ENCODE measurements at regions not wholly inside any gene's neighbourhood (a gene's known extent, or its start where the extent isn't known, plus 50 kb on each side); places are given as distances from the start of the nearest gene placed in this dataset.

DNA sequence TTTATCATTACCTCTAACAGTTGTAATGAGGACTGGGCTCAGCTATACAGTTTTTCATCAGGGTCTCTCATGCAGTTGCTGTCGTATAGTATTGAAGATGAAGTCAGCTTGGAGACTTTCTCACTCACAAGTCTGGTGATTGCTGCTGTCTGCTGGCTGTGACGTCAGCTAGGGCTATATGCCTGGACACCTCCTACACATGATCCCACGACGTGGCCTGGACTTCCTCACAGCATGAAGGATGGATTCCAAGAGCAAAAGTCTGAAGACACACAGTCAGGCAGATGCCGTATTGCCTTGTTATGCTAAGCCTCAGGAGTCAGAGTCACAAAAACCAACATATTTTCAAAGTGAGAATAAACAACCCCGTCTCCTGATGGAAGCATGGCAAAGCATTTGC lies 193.3 kb downstream of the LURAP1L start:
- no peaks in the 10 kb centered on the region for H3K79me2 ChIP-seq (ENCODE audit: insufficient read depth)
- in situ Hi-C loops (cut with MboI) = no loop called here
- no peaks in the 10 kb centered on the region for H3K9me3 ChIP-seq (ENCODE audit: low read depth)
- TF ChIP-seq EZH2phosphoT487 (IDR thresholded peaks at IDR 0.05; ENCODE audit: insufficient read depth, low read depth) (no peak), EZH2 (IDR thresholded peaks at IDR 0.05; ENCODE audit: insufficient read depth, poor library complexity, severe bottlenecking) (no peak)
- no peaks in the 10 kb centered on the region for H3K36me3 ChIP-seq (ENCODE audit: low read depth)
- no peaks in the 10 kb centered on the region for H3K27me3 ChIP-seq (replicated peaks; ENCODE audit: insufficient read depth)
- DNase-seq = peak; percentile 31
- H3K9me2 ChIP-seq (ENCODE audit: insufficient read depth) = no peaks in the 10 kb centered on the region
- H3K9ac ChIP-seq = no peak overlapping the region
- WGBS, 2 experiments (ENCODE audit: low coverage in 1 of 2, low lambda C conversion rate in 2 of 2, missing lambda C conversion rate in 2 of 2) = 29 to 43% methylated on average over 6 of the region's 6 CpGs
- no peaks in the 10 kb centered on the region for H3F3A ChIP-seq (ENCODE audit: insufficient read depth)
- no peaks in the 10 kb centered on the region for H4K20me1 ChIP-seq (ENCODE audit: insufficient read depth)
- 0 out of 2 replicates have a peak overlapping the region, but pooled peaks have one; percentile 34 for H2AFZ ChIP-seq
- no peak overlapping the region for H3K27ac ChIP-seq
- H3K4me2 ChIP-seq (ENCODE audit: unreplicated experiment) = no peak overlapping the region
- H3K4me3 ChIP-seq = no peak overlapping the region
- H3K4me1 ChIP-seq (ENCODE audit: insufficient read depth) = no peaks in the 10 kb centered on the region

DNA sequence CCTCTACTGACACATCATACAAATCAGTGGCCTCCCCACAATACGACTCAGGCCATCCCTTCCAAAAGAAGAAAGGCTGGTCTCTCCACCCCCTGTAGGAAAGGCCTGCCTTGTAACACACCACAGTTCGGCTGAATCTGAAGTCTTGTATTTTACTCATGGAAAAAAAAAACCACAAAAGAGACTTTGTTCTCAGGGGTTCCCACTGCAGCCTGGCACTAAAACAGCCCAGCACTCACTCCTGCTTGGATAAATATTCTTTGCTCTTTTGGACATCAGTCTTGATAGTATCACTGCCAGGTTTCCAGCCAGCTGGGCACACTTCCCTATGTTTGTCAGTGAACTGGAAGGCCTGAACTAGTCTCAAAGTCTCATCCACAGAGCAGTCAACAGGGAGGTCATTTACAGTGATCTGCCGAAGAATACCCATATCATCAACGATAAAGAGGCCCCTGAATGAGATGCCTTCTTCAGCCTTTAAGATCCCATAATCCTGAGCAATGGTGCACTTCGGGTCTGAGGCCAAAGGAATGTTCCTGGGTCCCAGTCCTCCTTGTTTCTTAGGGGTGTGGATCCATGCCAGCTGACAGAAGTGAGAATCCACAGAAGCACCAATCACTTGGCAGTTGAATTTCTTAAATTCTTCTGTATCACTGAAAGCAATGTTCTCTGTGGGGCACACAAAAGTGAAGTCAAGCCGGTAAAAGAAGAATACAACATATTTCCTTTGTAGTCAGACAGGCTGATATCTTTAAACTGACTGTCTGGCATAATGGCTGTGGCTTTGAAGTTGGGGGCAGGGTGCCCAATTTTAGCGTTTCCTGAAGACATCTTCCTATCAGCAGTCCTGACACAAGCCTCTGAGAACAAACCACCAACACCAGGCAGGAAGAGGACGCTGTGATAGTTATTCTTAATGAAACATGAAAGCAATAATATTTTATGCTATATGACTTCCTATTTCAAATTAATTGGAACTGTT lies 198.1 kb downstream of the LURAP1L start:
- Histone ChIP-seq H3K4me3 (no peak overlapping the region), H4K20me1 (ENCODE audit: insufficient read depth) (no peaks in the 10 kb centered on the region), H3K27me3 (replicated peaks; ENCODE audit: insufficient read depth) (no peaks in the 10 kb centered on the region), H3K4me2 (ENCODE audit: unreplicated experiment) (no peak overlapping the region), H3K9me2 (ENCODE audit: insufficient read depth) (no peaks in the 10 kb centered on the region), H3K36me3 (ENCODE audit: low read depth) (no peaks in the 10 kb centered on the region), H3K9me3 (ENCODE audit: low read depth) (no peaks in the 10 kb centered on the region), H3K27ac (no peak overlapping the region), H3K9ac (no peak overlapping the region), H3F3A (ENCODE audit: insufficient read depth) (no peaks in the 10 kb centered on the region), H3K79me2 (ENCODE audit: insufficient read depth) (no peaks in the 10 kb centered on the region), H3K4me1 (ENCODE audit: insufficient read depth) (no peaks in the 10 kb centered on the region), H2AFZ (peak overlapping the region; percentile 67)
- no peak for TF ChIP-seq EZH2 (IDR thresholded peaks at IDR 0.05; ENCODE audit: insufficient read depth, poor library complexity, severe bottlenecking)
- DNase-seq = peak; percentile 15
- 17 to 18% methylated on average over 7 to 8 of the region's 8 CpGs for WGBS, 2 experiments (ENCODE audit: low coverage in 1 of 2, low lambda C conversion rate in 2 of 2, missing lambda C conversion rate in 2 of 2)
- in situ Hi-C loops (cut with MboI) = no loop called here

DNA sequence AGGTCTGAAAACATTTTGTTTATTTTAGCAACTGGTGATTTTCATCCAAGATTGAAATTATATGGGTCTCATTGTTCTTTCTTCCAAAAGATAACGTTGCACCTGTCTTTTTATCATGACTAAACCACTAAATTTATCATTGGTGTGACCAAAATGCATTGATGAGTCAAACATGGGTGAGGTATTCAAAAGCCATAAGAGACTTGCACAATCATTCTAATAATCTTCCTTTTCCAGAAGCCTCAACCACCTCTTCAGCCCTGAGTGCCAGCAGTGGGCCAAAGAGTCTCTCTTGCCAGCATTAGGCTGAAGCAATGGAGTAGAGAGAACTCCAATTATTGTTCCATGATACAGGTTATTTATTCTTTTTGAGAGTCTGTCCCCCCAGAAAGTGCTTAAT lies 198.9 kb downstream of the LURAP1L start:
- TF ChIP-seq EZH2phosphoT487 (IDR thresholded peaks at IDR 0.05; ENCODE audit: insufficient read depth, low read depth) = no peak
- no peak for TF ChIP-seq EZH2 (IDR thresholded peaks at IDR 0.05; ENCODE audit: insufficient read depth, poor library complexity, severe bottlenecking)
- 81 to 83% methylated on average over 1 of the region's 1 CpG for WGBS, 2 experiments (ENCODE audit: low coverage in 1 of 2, low lambda C conversion rate in 2 of 2, missing lambda C conversion rate in 2 of 2)
- 0 out of 2 replicates have a peak overlapping the region, but pooled peaks have one; percentile 67 for H2AFZ ChIP-seq
- no peaks in the 10 kb centered on the region for H4K20me1 ChIP-seq (ENCODE audit: insufficient read depth)
- H3K27me3 ChIP-seq (replicated peaks; ENCODE audit: insufficient read depth) = no peaks in the 10 kb centered on the region
- no peak overlapping the region for H3K4me2 ChIP-seq (ENCODE audit: unreplicated experiment)
- DNase-seq = peak; percentile 14
- no peaks in the 10 kb centered on the region for H3K4me1 ChIP-seq (ENCODE audit: insufficient read depth)
- H3K4me3 ChIP-seq = no peak overlapping the region
- no peak overlapping the region for H3K9ac ChIP-seq
- H3K79me2 ChIP-seq (ENCODE audit: insufficient read depth) = no peaks in the 10 kb centered on the region
- H3K9me3 ChIP-seq (ENCODE audit: low read depth) = no peaks in the 10 kb centered on the region
- no peaks in the 10 kb centered on the region for H3F3A ChIP-seq (ENCODE audit: insufficient read depth)
- in situ Hi-C loops (cut with MboI) = no loop called here
- H3K36me3 ChIP-seq (ENCODE audit: low read depth) = no peaks in the 10 kb centered on the region
- no peaks in the 10 kb centered on the region for H3K9me2 ChIP-seq (ENCODE audit: insufficient read depth)
- H3K27ac ChIP-seq = no peak overlapping the region

DNA sequence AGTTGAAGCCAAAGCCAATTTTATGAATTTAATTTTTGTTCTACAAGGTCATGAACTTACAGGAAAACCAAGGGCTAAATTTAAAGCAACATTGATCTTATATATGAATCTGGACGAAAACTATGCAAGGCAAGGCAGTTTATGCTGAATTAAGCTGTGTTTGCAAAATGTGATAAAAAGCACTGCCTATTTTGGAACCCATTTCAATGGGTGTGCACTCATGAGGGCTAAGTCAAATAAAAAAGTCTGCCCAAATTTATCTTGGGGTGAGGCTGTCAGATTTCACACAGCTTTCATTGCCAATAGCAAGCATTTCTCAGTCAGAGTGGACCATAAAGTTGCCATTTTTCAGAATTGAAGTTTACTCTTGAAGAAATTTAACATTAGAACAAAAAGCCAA lies 199.9 kb downstream of the LURAP1L start:
- H3K9me3 ChIP-seq (ENCODE audit: low read depth) = no peaks in the 10 kb centered on the region
- H3K9me2 ChIP-seq (ENCODE audit: insufficient read depth) = no peaks in the 10 kb centered on the region
- H4K20me1 ChIP-seq (ENCODE audit: insufficient read depth) = no peaks in the 10 kb centered on the region
- no peak overlapping the region for H3K4me3 ChIP-seq
- in situ Hi-C loops (cut with MboI) = no loop called here
- no peak overlapping the region for H3K27ac ChIP-seq
- no peak for DNase-seq
- no peak overlapping the region for H3K9ac ChIP-seq
- WGBS, 2 experiments (ENCODE audit: low coverage in 1 of 2, low lambda C conversion rate in 2 of 2, missing lambda C conversion rate in 2 of 2) = 88 to 89% methylated on average over 1 of the region's 1 CpG
- TF ChIP-seq EZH2 (IDR thresholded peaks at IDR 0.05; ENCODE audit: insufficient read depth, poor library complexity, severe bottlenecking) (no peak), EZH2phosphoT487 (IDR thresholded peaks at IDR 0.05; ENCODE audit: insufficient read depth, low read depth) (no peak)
- no peaks in the 10 kb centered on the region for H3K27me3 ChIP-seq (replicated peaks; ENCODE audit: insufficient read depth)
- no peaks in the 10 kb centered on the region for H3K79me2 ChIP-seq (ENCODE audit: insufficient read depth)
- no peaks in the 10 kb centered on the region for H3K36me3 ChIP-seq (ENCODE audit: low read depth)
- H2AFZ ChIP-seq = no peak overlapping the region
- H3F3A ChIP-seq (ENCODE audit: insufficient read depth) = no peaks in the 10 kb centered on the region
- H3K4me1 ChIP-seq (ENCODE audit: insufficient read depth) = no peaks in the 10 kb centered on the region
- H3K4me2 ChIP-seq (ENCODE audit: unreplicated experiment) = no peak overlapping the region
